HEK293 (cell line): ENCODE measurements at regions not wholly inside any gene's neighbourhood (a gene's known extent, or its start where the extent isn't known, plus 50 kb on each side); places are given as distances from the start of the nearest gene placed in this dataset.

Source experiments
- CTCF ChIA-PET: fragments of 350-600 bp; formaldehyde crosslinking; extraction: SDS; loops from one replicate; lab custom pipeline; 2021; ENCODE audit warnings: antibody characterized with exemption; lab: Yijun Ruan, JAX
- POLR2A ChIA-PET: fragments of 300-600 bp; formaldehyde crosslinking; extraction: SDS; loops from one replicate; lab custom pipeline; 2020; ENCODE audit warnings: antibody characterized with exemption, inconsistent platforms; lab: Yijun Ruan, JAX
- H3K27ac ChIP-seq: fragments of 200-500 bp; sonication (Bioruptor generic); 2 replicates; pipeline ENCODE4 v1.5.1; 2014; ENCODE audit warnings: low read depth, low read length, control low read depth, inconsistent platforms; ENCODE audit errors: extremely low read depth
- H3K36me3 ChIP-seq, 2 experiments: fragments of 200-500 bp in 1 of 2; sonication (Bioruptor generic) in 1 of 2; 1 replicate in 1 of 2; 2 replicates in 1 of 2; pipeline ENCODE4 v1.5.1; 2014 to 2017; ENCODE audit warnings: inconsistent platforms in 2 of 2, low read length in 2 of 2; ENCODE audit not compliant: control insufficient read depth in 2 of 2, insufficient read depth in 1 of 2
- H3K4me1 ChIP-seq: fragments of 200-500 bp; sonication (Bioruptor generic); 2 replicates; pipeline ENCODE4 v1.5.1; 2014; ENCODE audit warnings: mild to moderate bottlenecking, low read length, inconsistent platforms; ENCODE audit not compliant: control insufficient read depth, insufficient read depth
- H3K4me3 ChIP-seq: 2 replicates; pipeline ENCODE4 v1.5.1; 2011; ENCODE audit warnings: low read depth, mild to moderate bottlenecking, control low read depth, low read length, moderate library complexity
- H3K9me3 ChIP-seq: fragments of 200-500 bp; sonication (Bioruptor generic); 2 replicates; pipeline ENCODE4 v1.5.1; 2014; ENCODE audit warnings: low read depth, low read length, inconsistent platforms; ENCODE audit not compliant: control insufficient read depth, insufficient read depth
- AEBP2 ChIP-seq: fragments of 450-650 bp; formaldehyde crosslinking; IDR thresholded peaks from 2 replicates; pipeline ENCODE4 v1.5.1; 2016; ENCODE audit warnings: missing biosample characterization, missing genetic modification characterization, borderline replicate concordance
- PRDM6 ChIP-seq: fragments of 450-650 bp; formaldehyde crosslinking; IDR thresholded peaks from 2 replicates; pipeline ENCODE4 v1.5.1; 2017; ENCODE audit warnings: missing biosample characterization, missing genetic modification characterization
- SCRT2 ChIP-seq: fragments of 450-650 bp; formaldehyde crosslinking; IDR thresholded peaks from 2 replicates; pipeline ENCODE4 v1.5.1; 2016; ENCODE audit warnings: missing biosample characterization, missing genetic modification characterization
- YY2 ChIP-seq: fragments of 450-650 bp; formaldehyde crosslinking; IDR thresholded peaks from 2 replicates; pipeline ENCODE4 v1.5.1; 2016; ENCODE audit warnings: missing biosample characterization, missing genetic modification characterization
- ZNF112 ChIP-seq: fragments of 450-650 bp; formaldehyde crosslinking; IDR thresholded peaks from 2 replicates; pipeline ENCODE4 v1.5.0; 2017; ENCODE audit warnings: missing biosample characterization, missing genetic modification characterization
- ZNF169 ChIP-seq: fragments of 450-650 bp; formaldehyde crosslinking; IDR thresholded peaks from 2 replicates; pipeline ENCODE4 v1.5.1; 2016; ENCODE audit warnings: missing biosample characterization, missing genetic modification characterization
- ZNF221 ChIP-seq: fragments of 450-650 bp; formaldehyde crosslinking; IDR thresholded peaks from 2 replicates; pipeline ENCODE4 v1.5.1; 2017; ENCODE audit warnings: missing biosample characterization, missing genetic modification characterization, borderline replicate concordance
- ZNF239 ChIP-seq: fragments of 450-650 bp; formaldehyde crosslinking; IDR thresholded peaks from 2 replicates; pipeline ENCODE4 v1.5.1; 2016; ENCODE audit warnings: missing biosample characterization, missing genetic modification characterization
- ZNF302 ChIP-seq: fragments of 450-650 bp; formaldehyde crosslinking; IDR thresholded peaks from 2 replicates; pipeline ENCODE4 v1.5.1; 2016; ENCODE audit warnings: missing biosample characterization, missing genetic modification characterization, low read depth
- ZNF416 ChIP-seq: fragments of 450-650 bp; formaldehyde crosslinking; IDR thresholded peaks from 2 replicates; pipeline ENCODE4 v1.5.1; 2016; ENCODE audit warnings: missing biosample characterization, missing genetic modification characterization
- ZNF514 ChIP-seq: fragments of 450-650 bp; formaldehyde crosslinking; IDR thresholded peaks from 2 replicates; pipeline ENCODE4 v1.5.1; 2016; ENCODE audit warnings: missing biosample characterization, missing genetic modification characterization
- ZNF544 ChIP-seq: fragments of 450-650 bp; formaldehyde crosslinking; IDR thresholded peaks from 2 replicates; pipeline ENCODE4 v1.5.0; 2017; ENCODE audit warnings: missing biosample characterization, missing genetic modification characterization
- ZNF571 ChIP-seq: fragments of 450-650 bp; formaldehyde crosslinking; IDR thresholded peaks from 2 replicates; pipeline ENCODE4 v1.5.0; 2017; ENCODE audit warnings: missing biosample characterization, missing genetic modification characterization
- ZNF585B ChIP-seq: fragments of 450-650 bp; formaldehyde crosslinking; IDR thresholded peaks from 2 replicates; pipeline ENCODE4 v1.5.1; 2016; ENCODE audit warnings: missing biosample characterization, missing genetic modification characterization
- ZNF610 ChIP-seq: fragments of 450-650 bp; formaldehyde crosslinking; IDR thresholded peaks from 2 replicates; pipeline ENCODE4 v1.5.1; 2016; ENCODE audit warnings: missing biosample characterization, missing genetic modification characterization, borderline replicate concordance
- ZNF664 ChIP-seq: fragments of 450-650 bp; formaldehyde crosslinking; IDR thresholded peaks from 2 replicates; pipeline ENCODE4 v1.5.1; 2016; ENCODE audit warnings: missing biosample characterization, missing genetic modification characterization
- ZSCAN16 ChIP-seq: fragments of 450-650 bp; formaldehyde crosslinking; IDR thresholded peaks from 2 replicates; pipeline ENCODE4 v1.5.1; 2016; ENCODE audit warnings: missing biosample characterization, missing genetic modification characterization
- ZSCAN23 ChIP-seq: fragments of 450-650 bp; formaldehyde crosslinking; IDR thresholded peaks from 2 replicates; pipeline ENCODE4 v1.5.1; 2016; ENCODE audit warnings: missing biosample characterization, missing genetic modification characterization
- ZSCAN30 ChIP-seq: fragments of 450-650 bp; IDR thresholded peaks from 2 replicates; pipeline ENCODE4 v1.5.1; 2018; ENCODE audit warnings: missing biosample characterization, mild to moderate bottlenecking, missing genetic modification characterization, moderate library complexity
- TF ChIP-seq, protein P1 (sequence below): fragments of 450-650 bp; formaldehyde crosslinking; IDR thresholded peaks from 2 replicates; pipeline ENCODE4 v1.5.1; 2017; ENCODE audit warnings: missing biosample characterization, missing genetic modification characterization
- TF ChIP-seq, protein P2 (sequence below): fragments of 450-650 bp; formaldehyde crosslinking; optimal IDR thresholded peaks from 2 replicates; pipeline ENCODE3; 2016; ENCODE audit warnings: missing biosample characterization, mild to moderate bottlenecking, missing genetic modification characterization
- TF ChIP-seq, protein P3 (sequence below): fragments of 450-650 bp; formaldehyde crosslinking; IDR thresholded peaks from 2 replicates; pipeline ENCODE4 v1.5.1; 2016; ENCODE audit warnings: missing biosample characterization, missing genetic modification characterization
- TF ChIP-seq, protein P4 (sequence below): fragments of 450-650 bp; formaldehyde crosslinking; IDR thresholded peaks from 2 replicates; pipeline ENCODE4 v1.5.1; 2016; ENCODE audit warnings: missing biosample characterization, missing genetic modification characterization

- TF ChIP-seq ZNF664 (tag by site-specific recombination) (no peak), ZSCAN16 (tag by site-specific recombination) (no peak), ZNF610 (tag by site-specific recombination) (no peak), ZNF514 (tag by site-specific recombination) (no peak)
These were observed 172.9 kb downstream of the CMPK2 start (continued) for GRCh38 chr2:6692819-6693218.

- POLR2A ChIA-PET: no interaction called here
- no peak overlapping the region for H3K4me3 ChIP-seq
These were observed 171.2 kb downstream of the CMPK2 start for GRCh38 chr2:6694555-6694954.

DNA sequence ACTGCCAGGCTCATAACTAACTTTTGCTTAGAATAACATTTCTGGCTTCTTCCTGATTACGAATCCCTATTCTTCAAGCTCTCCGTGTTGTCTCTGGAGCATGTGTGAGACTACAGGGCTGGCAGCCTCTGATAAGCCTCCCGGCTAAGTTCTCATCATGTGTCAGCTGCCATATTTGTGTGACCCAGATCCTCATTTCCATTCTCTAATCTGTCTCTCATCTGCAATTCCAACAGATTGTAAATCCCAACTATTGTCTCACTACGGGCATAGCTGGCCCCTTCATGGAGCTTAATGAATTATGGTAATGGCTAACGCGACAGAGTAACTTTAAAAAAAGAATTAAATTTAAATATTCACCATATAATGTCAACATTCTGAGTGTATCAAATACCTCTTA is 165.4 kb downstream of the CMPK2 start:
- CTCF ChIA-PET: interaction anchor here (0.7 kb wide), 1 partner anchor 57 kb away, joined by 3 read pairs; no protein-coding TSS in a partner anchor
- POLR2A ChIA-PET: no interaction called here
- Histone ChIP-seq H3K9me3 (no peaks in the 10 kb centered on the region), H3K27ac (no peak overlapping the region), H3K36me3 (no peaks in the 10 kb centered on the region), H3K4me1 (no peaks in the 10 kb centered on the region), H3K4me3 (no peak overlapping the region)
- TF ChIP-seq ZNF239 (no peak), PRDM6 (no peak), ZNF571 (no peak), ZNF544 (tag by site-specific recombination) (no peak), AEBP2 (tag by site-specific recombination) (no peak), SCRT2 (tag by site-specific recombination) (no peak)
- TF ChIP-seq, protein P1, sequence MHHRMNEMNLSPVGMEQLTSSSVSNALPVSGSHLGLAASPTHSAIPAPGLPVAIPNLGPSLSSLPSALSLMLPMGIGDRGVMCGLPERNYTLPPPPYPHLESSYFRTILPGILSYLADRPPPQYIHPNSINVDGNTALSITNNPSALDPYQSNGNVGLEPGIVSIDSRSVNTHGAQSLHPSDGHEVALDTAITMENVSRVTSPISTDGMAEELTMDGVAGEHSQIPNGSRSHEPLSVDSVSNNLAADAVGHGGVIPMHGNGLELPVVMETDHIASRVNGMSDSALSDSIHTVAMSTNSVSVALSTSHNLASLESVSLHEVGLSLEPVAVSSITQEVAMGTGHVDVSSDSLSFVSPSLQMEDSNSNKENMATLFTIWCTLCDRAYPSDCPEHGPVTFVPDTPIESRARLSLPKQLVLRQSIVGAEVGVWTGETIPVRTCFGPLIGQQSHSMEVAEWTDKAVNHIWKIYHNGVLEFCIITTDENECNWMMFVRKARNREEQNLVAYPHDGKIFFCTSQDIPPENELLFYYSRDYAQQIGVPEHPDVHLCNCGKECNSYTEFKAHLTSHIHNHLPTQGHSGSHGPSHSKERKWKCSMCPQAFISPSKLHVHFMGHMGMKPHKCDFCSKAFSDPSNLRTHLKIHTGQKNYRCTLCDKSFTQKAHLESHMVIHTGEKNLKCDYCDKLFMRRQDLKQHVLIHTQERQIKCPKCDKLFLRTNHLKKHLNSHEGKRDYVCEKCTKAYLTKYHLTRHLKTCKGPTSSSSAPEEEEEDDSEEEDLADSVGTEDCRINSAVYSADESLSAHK (tag by site-specific recombination): no peak

More at GRCh38 chr2:6694555-6694954, 171.2 kb downstream of the CMPK2 start:
- no peaks in the 10 kb centered on the region for H3K9me3 ChIP-seq
- no peaks in the 10 kb centered on the region for H3K36me3 ChIP-seq
- no peak for TF ChIP-seq ZSCAN23 (tag by site-specific recombination)
- no peak for TF ChIP-seq ZNF112 (tag by site-specific recombination)
- TF ChIP-seq ZNF221: no peak
- no peak for TF ChIP-seq YY2
- no peak for TF ChIP-seq ZSCAN30 (tag by site-specific recombination)
- TF ChIP-seq ZNF416 (tag by site-specific recombination): no peak
- TF ChIP-seq ZNF169 (tag by site-specific recombination): no peak
- no peak for TF ChIP-seq ZNF585B (tag by site-specific recombination)
- TF ChIP-seq ZNF302 (tag by site-specific recombination): no peak
- TF ChIP-seq, protein P2, sequence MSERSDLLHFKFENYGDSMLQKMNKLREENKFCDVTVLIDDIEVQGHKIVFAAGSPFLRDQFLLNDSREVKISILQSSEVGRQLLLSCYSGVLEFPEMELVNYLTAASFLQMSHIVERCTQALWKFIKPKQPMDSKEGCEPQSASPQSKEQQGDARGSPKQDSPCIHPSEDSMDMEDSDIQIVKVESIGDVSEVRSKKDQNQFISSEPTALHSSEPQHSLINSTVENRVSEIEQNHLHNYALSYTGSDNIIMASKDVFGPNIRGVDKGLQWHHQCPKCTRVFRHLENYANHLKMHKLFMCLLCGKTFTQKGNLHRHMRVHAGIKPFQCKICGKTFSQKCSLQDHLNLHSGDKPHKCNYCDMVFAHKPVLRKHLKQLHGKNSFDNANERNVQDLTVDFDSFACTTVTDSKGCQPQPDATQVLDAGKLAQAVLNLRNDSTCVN (tag by site-specific recombination): no peak
- TF ChIP-seq, protein P3, sequence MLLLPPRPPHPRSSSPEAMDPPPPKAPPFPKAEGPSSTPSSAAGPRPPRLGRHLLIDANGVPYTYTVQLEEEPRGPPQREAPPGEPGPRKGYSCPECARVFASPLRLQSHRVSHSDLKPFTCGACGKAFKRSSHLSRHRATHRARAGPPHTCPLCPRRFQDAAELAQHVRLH: no peak
- TF ChIP-seq, protein P4, sequence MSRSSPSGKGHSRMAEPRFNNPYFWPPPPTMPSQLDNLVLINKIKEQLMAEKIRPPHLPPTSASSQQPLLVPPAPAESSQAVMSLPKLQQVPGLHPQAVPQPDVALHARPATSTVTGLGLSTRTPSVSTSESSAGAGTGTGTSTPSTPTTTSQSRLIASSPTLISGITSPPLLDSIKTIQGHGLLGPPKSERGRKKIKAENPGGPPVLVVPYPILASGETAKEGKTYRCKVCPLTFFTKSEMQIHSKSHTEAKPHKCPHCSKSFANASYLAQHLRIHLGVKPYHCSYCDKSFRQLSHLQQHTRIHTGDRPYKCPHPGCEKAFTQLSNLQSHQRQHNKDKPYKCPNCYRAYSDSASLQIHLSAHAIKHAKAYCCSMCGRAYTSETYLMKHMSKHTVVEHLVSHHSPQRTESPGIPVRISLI (tag by site-specific recombination): no peak
- TF ChIP-seq, all 188 proteins: peak for 0
- Histone ChIP-seq H3K27ac (no peak overlapping the region), H3K4me1 (no peaks in the 10 kb centered on the region)
- CTCF ChIA-PET: no interaction called here
